ENCODE measurements at regions not wholly inside any gene's neighbourhood (a gene's known extent, or its start where the extent isn't known, plus 50 kb on each side); places are given as distances from the start of the nearest gene placed in this dataset.
"Not testable (repeated sequence)": the region's sequence is repeated elsewhere in the genome, so short reads cannot be mapped to it uniquely, and the experiment has no call there.

DNA sequence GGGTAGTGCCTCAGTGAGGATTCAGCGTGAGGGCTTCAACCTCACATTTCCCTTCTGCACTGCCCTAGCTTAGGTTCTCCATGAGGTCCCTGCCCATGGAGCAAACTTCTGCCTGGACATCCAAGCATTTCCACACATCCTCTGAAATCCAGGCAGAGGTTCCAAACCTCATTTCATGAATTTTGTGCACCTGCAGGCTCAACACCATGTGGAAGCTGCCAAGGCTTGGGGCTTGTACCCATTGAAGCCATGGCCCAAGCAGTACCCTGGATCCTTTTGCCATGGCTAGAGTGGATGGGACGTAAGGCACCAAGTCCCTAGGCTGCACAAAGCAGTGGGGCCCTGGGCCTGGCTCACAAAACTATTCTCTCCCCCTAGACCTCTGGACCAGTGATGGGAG, 877.1 kb upstream of the KLHL1 start:
- no peak overlapping the region for H3K27ac Mint-ChIP-seq (ENCODE audit: unreplicated experiment)
- no peak overlapping the region for H3K4me3 ChIP-seq (ENCODE audit: insufficient read depth, low read depth, low read length)
- H3K27ac ChIP-seq (ENCODE audit: low read depth, low read length) = no peak overlapping the region
- H3K36me3 ChIP-seq (ENCODE audit: insufficient read depth, low read length) = no peaks in the 10 kb centered on the region
- H3K36me3 Mint-ChIP-seq (ENCODE audit: low read depth, unreplicated experiment) = no peaks in the 10 kb centered on the region
- no peaks in the 10 kb centered on the region for H3K9me3 Mint-ChIP-seq (ENCODE audit: unreplicated experiment)
- H3K4me2 ChIP-seq (ENCODE audit: low read length) = no peak overlapping the region
- H3K9me3 ChIP-seq (ENCODE audit: insufficient read depth, low read depth, low read length) = no peaks in the 10 kb centered on the region
- no peaks in the 10 kb centered on the region for H4K20me1 ChIP-seq (ENCODE audit: insufficient read depth, low read length)
- no peaks in the 10 kb centered on the region for H3K27me3 Mint-ChIP-seq (ENCODE audit: low read depth, unreplicated experiment)
- no peak for TF ChIP-seq EZH2 (IDR thresholded peaks at IDR 0.05; ENCODE audit: insufficient read depth, low read length)
- TF ChIP-seq, protein P1, sequence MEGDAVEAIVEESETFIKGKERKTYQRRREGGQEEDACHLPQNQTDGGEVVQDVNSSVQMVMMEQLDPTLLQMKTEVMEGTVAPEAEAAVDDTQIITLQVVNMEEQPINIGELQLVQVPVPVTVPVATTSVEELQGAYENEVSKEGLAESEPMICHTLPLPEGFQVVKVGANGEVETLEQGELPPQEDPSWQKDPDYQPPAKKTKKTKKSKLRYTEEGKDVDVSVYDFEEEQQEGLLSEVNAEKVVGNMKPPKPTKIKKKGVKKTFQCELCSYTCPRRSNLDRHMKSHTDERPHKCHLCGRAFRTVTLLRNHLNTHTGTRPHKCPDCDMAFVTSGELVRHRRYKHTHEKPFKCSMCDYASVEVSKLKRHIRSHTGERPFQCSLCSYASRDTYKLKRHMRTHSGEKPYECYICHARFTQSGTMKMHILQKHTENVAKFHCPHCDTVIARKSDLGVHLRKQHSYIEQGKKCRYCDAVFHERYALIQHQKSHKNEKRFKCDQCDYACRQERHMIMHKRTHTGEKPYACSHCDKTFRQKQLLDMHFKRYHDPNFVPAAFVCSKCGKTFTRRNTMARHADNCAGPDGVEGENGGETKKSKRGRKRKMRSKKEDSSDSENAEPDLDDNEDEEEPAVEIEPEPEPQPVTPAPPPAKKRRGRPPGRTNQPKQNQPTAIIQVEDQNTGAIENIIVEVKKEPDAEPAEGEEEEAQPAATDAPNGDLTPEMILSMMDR (IDR thresholded peaks at IDR 0.05; ENCODE audit: insufficient read depth, low read depth, low read length) = no peak
- DNase-seq (ENCODE audit: low read depth) (no peak), FAIRE-seq (no peak)
- no peak overlapping the region for H3K4me3 Mint-ChIP-seq (ENCODE audit: unreplicated experiment)
- no peaks in the 10 kb centered on the region for H3K4me1 ChIP-seq (ENCODE audit: insufficient read depth, low read length)
- no peaks in the 10 kb centered on the region for H3K79me2 ChIP-seq (ENCODE audit: insufficient read depth, low read length)
- H3K27me3 ChIP-seq (ENCODE audit: insufficient read depth, low read length) = no peaks in the 10 kb centered on the region
- no peak overlapping the region for H2AFZ ChIP-seq (ENCODE audit: low read depth, low read length)
- no peaks in the 10 kb centered on the region for H3K4me1 Mint-ChIP-seq (ENCODE audit: low read depth, unreplicated experiment)
- no peak overlapping the region for H3K9ac ChIP-seq (ENCODE audit: low read length)

DNA sequence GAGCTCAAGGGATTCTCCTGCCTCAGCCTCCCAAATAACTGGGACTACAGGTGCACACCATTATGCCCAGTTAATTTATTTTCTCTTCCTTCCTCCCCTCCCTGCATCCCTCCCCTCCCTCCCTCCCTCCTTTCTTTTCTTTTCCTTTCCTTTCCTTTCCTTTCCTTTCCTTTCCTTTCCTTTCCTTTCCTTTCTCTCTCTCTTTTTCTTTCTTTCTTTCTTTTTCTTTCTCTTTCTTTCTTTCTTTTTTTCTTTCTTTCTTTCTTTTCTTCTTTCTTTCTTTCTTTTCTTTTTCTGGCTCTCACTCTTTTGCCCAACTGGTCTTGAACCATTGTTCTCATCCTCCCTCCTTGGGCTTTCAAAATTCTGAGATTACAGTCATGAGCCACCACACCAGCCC, 873.0 kb upstream of the KLHL1 start:
- H2AFZ ChIP-seq (ENCODE audit: low read depth, low read length); H3K27me3 ChIP-seq (ENCODE audit: insufficient read depth, low read length); H3K9me3 Mint-ChIP-seq (ENCODE audit: unreplicated experiment); FAIRE-seq; DNase-seq (ENCODE audit: low read depth); H3K4me2 ChIP-seq (ENCODE audit: low read length); H3K4me1 Mint-ChIP-seq (ENCODE audit: low read depth, unreplicated experiment); H3K27ac Mint-ChIP-seq (ENCODE audit: unreplicated experiment); H3K9me3 ChIP-seq (ENCODE audit: insufficient read depth, low read depth, low read length); H3K27me3 Mint-ChIP-seq (ENCODE audit: low read depth, unreplicated experiment); H3K4me3 ChIP-seq (ENCODE audit: insufficient read depth, low read depth, low read length); H4K20me1 ChIP-seq (ENCODE audit: insufficient read depth, low read length); H3K4me3 Mint-ChIP-seq (ENCODE audit: unreplicated experiment); H3K36me3 Mint-ChIP-seq (ENCODE audit: low read depth, unreplicated experiment); H3K27ac ChIP-seq (ENCODE audit: low read depth, low read length); H3K79me2 ChIP-seq (ENCODE audit: insufficient read depth, low read length); H3K36me3 ChIP-seq (ENCODE audit: insufficient read depth, low read length); H3K4me1 ChIP-seq (ENCODE audit: insufficient read depth, low read length); H3K9ac ChIP-seq (ENCODE audit: low read length): not testable (repeated sequence)

DNA sequence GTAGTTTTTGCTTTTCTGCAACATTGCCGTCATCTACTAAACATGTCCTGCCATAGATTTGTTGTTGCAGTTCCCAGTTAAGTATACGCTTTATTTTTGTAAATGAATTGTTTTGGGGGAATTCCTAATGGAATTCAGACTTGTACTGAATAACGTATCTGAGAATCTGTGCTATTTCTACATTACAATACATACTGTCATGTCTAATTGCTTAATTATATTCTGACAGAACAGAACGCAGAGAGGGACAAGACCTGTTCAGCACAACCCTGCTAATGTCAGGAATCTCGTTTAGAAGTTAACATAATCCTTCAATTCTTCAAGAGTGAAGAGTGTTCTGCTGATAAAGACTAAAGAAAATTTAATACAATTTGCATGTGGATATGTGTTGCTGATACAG, 861.1 kb upstream of the KLHL1 start:
- no peak overlapping the region for H3K27ac Mint-ChIP-seq (ENCODE audit: unreplicated experiment)
- Histone ChIP-seq H3K4me1 (ENCODE audit: insufficient read depth, low read length) (no peaks in the 10 kb centered on the region), H3K79me2 (ENCODE audit: insufficient read depth, low read length) (no peaks in the 10 kb centered on the region), H3K27me3 (ENCODE audit: insufficient read depth, low read length) (no peaks in the 10 kb centered on the region), H3K4me2 (ENCODE audit: low read length) (no peak overlapping the region), H3K4me3 (ENCODE audit: insufficient read depth, low read depth, low read length) (no peak overlapping the region), H3K9me3 (ENCODE audit: insufficient read depth, low read depth, low read length) (no peaks in the 10 kb centered on the region), H3K36me3 (ENCODE audit: insufficient read depth, low read length) (no peaks in the 10 kb centered on the region), H2AFZ (ENCODE audit: low read depth, low read length) (no peak overlapping the region), H3K9ac (ENCODE audit: low read length) (no peak overlapping the region), H4K20me1 (ENCODE audit: insufficient read depth, low read length) (no peaks in the 10 kb centered on the region), H3K27ac (ENCODE audit: low read depth, low read length) (no peak overlapping the region)
- no peaks in the 10 kb centered on the region for H3K36me3 Mint-ChIP-seq (ENCODE audit: low read depth, unreplicated experiment)
- no peak for TF ChIP-seq EZH2 (IDR thresholded peaks at IDR 0.05; ENCODE audit: insufficient read depth, low read length)
- TF ChIP-seq, protein P1 (IDR thresholded peaks at IDR 0.05; ENCODE audit: insufficient read depth, low read depth, low read length) = no peak
- no peak overlapping the region for H3K4me3 Mint-ChIP-seq (ENCODE audit: unreplicated experiment)
- FAIRE-seq (no peak), DNase-seq (ENCODE audit: low read depth) (no peak)
- no peaks in the 10 kb centered on the region for H3K9me3 Mint-ChIP-seq (ENCODE audit: unreplicated experiment)
- peaks cover 4% of the 10 kb centered on the region for H3K4me1 Mint-ChIP-seq (ENCODE audit: low read depth, unreplicated experiment)
- no peaks in the 10 kb centered on the region for H3K27me3 Mint-ChIP-seq (ENCODE audit: low read depth, unreplicated experiment)

All from astrocyte (in vitro differentiated cells and primary cell).